DMS53 treated with DMSO at 0.1 percent for 48 hours (cell line): ENCODE measurements at regions not wholly inside any gene's neighbourhood (a gene's known extent, or its start where the extent isn't known, plus 50 kb on each side); places are given as distances from the start of the nearest gene placed in this dataset.

Experiments used
- DNase-seq: peaks from one replicate; lab custom pipeline; 2025; ENCODE audit not compliant: unreplicated experiment; lab: John Stamatoyannopoulos, UW

DNA sequence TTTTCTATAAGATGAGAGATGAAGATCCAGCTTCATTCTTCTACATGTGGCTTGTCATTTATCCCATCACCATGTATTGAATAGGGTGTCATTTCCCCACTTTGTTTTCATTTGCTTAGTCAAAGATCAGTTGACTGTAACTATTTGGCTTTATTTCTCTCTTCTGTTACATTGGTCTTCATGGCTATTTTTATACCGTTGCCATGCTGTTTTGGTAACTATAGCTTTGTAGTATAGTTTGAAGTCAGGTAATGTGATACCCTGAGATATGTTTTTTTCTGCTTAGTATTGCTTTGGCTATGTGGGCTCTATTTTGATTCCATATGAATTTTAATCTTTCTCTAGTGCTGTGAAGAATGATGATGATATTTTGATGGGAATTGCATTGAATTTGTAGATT, 514.3 kb downstream of the GBA3 start:
- no peak for DNase-seq

DNA sequence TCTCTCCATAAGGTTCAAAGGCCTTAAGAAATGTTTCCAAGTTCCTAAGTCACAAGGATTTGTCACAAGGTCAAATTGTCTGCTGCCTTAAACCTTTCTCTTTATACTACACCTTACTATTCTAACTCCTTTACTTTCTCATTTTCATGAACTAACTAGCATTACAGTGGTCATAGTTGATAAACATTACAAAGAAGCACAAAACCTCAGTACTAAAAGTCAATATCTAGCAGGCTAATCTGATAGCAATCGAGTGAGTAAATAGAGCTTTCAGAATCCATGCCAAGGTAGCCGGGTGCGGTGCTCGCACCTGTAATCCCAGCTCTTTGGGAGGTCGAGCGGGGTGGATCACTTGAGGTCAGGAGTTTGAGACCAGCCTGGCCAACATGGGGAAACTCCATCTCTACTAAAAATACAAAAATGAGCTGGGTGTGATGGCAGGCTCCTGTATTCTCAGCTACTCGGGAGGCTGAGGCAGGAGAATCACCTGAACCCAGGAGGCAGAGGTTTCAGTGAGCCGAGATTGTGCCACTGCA, 510.0 kb downstream of the GBA3 start:
- DNase-seq, result no peak

DNA sequence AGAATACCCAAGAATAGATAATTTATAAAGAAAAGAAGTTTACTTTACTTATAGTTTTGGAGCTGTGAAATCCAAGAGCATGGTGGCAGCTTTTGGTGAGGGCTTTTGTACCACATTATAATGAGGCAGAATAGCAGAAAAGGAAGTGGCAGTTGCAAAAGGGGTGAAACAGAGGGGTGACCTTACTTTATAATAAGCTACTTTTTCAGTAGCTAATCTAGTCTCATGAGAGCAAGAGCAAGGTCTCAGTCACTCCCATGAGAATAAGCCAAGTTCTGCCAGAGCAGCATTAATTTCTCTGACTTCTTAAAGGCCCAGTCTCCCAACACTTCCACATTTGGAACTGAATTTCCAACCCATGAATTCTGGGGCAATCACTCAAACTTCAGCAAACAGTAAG, 502.0 kb downstream of the GBA3 start:
- DNase-seq, result no peak

DNA sequence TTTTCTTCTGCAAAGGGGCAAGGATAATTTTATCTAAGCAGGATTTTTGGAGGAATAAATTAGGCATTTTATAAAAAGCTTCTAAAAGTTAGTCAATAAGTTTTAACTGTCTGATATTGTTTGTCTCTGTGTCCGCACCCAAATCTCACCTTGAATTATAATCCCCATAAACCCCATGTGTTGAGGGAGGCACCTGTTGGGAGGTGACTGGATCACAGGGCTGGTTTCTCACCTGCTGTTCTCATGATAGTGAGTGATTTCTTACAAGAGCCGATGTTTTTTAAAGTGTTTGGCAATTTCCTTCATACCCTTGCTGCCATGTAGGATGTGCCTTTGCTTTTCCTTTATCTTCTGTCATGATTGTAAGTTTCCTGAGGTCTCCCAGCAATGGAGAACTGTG, 481.4 kb downstream of the GBA3 start:
- no peak for DNase-seq

DNA sequence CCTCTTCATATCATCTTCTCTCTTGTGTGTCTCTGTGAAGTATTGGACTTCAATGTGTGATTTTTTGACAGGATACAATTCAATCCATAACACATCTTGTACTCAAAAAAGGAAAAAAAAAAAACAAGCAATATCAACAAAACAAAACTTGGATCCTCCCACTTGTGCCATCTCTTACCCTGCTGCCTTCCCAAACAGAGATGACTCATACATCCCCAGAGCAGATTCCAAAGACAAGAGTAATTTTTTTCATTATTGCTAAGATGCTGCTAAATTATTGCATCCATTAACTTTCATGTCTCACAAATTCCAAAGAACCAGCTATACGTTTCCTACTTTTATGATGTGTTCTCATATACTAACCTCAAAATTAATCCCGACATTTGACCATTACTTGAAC, 479.2 kb downstream of the GBA3 start:
- no peak for DNase-seq

DNA sequence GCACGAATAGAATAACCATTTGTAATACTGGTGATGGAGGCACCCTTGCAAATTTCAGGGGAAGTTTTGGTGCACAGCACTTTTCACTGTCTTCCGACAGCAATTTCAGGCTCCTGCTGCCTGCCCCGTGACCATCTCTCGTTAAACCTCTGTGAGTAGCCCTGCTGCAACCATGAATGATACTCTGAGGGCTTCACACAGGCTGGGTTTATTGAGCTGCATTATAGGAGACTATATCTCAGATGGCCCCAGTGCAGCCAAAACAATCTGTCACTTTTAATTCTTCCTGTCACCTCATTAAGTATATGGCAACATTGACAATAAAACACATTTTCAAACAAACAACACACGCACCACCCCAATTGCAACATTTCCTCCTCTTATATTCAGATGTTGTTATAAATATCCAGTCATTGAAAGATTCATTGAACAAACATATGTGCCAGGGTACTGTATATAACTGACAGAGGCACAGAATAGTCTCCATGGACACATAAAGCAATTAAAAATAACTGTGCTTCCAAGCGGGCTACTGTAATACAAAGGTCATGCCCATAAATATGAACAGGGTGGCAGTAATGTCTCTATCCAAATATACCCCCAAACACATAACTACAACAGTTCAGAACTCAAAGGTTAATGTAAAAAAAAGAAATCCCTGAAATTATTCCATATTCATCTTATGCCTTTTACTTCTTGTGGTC, 477.0 kb downstream of the GBA3 start:
- no peak for DNase-seq

DNA sequence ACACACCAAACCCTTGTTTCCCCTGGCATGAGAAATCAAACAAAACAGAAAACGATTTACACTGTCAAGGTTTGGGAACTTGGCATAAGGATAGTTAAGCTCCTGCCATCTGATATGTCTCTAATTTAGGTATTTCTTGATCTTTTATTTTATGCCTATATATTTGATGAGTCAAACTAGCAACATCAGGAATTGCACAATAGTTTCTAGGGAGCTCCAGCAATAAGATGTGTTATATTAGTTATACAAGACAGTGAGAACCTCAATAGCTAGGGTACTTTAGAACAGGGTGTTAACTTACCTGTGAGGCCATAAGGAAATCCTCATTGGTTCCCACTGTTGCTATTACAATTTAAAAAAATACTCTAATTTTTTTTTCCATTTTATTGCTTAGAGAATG, 474.2 kb downstream of the GBA3 start:
- no peak for DNase-seq

DNA sequence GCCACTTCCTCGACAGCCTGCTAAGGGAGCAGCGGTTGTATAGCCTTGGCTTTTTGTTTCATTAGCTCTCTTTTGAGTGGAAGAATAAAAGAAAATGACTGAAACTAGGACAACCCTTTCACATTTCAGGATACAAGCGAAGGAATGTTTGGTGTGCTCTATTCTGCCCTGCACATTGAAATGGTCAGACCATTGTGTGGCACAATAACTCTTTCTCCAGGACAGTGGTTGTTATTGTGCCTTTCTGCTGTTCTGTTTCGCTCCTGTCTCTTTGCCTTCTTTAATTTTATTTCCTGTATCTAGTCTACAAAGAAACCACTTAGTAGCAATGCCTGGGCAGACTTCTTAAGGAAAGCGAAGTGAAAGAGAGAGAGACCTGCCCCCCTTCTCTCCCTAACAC, 473.7 kb downstream of the GBA3 start:
- DNase-seq, result no peak

DNA sequence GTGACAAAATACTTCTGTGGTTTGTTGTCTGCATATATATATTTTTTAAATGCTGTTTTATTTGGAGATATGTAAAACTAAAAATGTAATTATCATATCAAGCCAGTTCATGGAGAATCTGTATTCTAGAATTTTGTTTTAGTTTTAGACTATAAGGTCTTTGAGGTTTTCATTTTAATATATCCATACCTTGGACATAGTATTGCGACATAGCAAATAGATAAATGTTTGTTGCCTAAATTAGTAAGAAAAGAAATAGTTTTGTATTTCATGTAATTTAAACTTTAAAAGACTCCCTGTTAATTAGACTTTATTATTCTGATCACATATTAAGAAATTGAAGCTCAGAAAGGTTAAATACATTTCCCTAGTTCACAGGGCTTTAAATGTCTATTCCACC, 472.9 kb downstream of the GBA3 start:
- no peak for DNase-seq

DNA sequence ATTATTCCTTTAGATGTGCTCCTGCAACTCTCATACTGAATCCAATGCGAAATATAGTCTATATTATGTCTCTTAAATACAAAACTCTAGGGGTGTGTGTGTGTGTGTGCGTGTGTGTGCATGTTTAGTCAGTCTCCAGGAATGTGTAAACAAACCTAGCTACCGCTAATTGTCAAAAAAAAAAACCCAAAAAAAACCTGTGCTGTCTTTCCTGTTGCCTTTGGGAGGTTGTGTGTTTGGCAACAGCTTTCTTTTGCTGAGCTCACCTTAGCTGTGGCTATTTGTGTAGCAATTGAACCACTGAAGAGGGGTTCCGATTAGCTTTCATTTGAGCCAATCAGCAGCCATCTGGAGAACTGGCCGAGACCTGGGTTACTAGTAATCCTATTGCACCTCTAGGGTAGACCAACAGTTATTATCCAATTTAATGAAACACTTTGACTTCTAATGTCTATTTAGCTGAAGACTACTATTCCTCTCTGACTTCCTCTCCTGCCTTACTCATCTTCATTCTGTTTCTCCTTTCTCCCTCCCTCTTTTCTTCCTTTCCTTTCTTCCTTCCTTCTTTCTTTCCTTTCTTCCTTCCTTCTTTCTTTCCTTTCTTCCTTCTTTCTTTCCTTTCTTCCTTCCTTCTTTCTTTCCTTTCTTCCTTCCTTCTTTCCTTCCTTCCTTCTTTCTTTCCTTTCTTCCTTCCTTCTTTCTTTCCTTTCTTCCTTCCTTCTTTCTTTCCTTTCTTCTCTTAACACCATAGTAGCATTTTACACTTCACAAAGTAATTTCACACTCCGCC, 471.1 kb downstream of the GBA3 start:
- peak; percentile 14 for DNase-seq

DNA sequence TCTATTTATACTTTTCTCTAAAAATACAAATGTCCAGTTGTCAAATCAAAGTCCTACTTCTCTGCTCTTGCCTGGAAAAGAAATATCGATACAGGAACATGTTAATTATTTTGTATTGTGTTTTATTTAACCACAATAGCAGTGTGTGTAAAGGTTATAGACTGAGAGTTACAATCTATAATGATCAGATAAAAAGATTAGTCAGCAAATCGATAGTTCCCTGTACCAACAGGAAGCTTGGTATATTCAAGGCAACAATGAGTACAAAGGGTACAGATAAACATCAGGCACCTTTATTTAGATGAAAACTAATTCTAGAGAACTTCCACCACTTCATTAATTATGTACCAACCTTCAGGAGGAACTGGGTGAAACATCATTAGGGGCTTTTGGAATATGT, 469.5 kb downstream of the GBA3 start:
- no peak for DNase-seq

DNA sequence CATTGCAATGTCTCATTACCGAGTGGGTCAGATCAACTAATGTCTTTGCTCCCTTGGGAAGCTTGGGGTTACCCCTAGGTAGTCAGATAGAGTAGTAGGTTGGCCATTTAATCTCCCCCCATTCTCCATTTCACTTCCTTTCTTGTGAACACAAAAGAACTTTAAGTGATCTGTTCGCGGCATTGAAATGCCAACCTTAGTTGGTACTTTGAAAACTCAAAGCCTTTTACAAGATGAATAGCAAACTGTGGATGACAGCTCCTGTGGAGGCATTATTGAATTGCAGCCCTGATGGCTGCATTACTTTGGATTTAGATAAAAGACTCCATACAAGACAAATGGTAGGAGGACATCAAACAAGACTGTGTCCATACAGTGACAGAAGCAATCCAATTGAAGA, 469.1 kb downstream of the GBA3 start:
- no peak for DNase-seq

DNA sequence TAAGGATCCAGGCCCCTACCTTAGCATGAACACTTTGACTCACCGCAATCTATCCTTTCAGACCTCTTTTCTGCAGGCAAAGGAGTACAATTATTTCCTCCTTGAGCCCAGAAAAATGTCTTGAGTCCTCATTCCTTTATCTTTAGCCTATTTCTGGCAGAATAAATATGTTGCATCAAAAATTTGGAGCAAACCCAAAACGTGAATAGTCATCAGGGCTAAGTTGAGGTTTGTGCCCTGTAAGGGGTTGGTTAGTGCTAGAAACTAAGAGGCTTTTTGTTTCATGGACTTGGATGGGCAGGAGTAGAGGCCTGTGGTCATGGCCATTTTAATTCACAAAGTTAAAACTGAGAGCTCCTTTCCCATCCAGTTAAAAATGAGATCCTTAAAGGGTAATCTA, 460.3 kb downstream of the GBA3 start:
- no peak for DNase-seq

DNA sequence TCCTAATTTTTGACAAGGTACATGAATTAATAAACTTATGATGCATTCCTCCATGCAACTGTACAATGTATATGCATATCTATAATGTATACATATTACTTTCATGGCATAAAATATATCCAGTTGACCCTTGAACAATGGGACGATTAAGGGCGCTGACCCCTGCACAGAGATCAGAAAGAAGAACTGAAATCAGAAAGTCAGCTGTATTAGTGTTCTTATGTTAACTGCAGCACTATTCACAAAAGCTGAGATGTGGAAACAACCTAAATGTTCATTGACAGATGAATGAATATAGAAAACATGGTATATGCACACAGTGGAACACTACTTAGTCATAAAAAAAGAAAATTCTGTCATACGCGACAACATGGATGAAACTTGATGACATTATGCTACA, 457.1 kb downstream of the GBA3 start:
- DNase-seq, result no peak

DNA sequence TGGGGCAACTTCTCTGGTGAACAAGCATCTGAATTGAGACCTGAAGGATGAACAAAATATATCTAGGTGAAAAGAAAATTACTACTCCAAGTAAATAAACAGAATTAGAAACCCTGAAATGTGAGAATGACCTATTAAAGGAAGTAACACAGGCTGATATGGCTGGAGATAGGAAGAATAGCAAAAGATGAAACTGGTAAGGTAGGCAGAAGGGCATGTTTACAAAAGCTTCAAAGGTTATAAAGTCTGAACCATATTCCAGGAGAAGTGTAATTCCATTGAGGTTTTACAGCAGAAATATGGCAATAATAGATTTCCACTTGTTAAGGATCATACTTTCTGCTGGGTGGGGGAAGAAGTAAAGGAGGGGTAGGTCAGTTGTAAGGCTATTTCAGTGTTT, 452.0 kb downstream of the GBA3 start:
- DNase-seq, result no peak

DNA sequence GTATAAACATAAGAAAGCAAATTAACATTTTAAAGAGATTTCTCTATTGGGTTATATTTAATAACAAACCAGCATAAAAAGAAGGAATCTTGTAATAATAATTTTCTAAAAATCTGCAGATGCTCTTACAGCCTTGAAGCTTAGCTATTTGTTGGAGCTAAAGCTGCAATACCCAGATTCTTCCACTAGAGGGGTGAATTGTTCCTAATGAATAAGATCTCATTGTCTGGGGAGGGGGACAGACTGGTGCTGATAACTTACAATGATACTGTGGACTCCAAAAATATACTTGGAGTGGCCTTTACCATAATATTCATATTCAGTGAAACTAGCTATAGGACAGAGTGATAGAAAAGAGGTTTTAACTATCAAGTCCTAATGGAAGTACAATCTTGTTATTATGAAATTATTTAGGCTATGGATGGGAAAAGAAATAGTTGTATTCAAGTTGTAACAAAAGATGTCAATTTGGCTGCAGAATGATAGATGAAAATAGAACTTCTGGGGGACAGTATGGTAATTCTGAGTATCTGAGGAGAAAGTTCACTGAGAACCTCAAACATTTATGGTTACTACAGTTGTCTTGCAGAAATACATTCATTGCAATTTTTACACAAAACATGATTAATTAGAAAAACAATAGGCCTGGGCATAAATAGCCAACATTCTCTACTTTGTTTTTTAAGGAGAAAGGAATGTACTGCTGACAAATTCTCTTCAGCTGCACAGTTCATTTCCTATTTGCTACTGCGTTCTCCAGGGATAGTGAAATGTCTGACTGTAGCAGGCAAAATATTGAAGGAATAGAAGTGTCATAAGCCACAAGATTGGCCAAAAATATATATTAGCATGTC, 443.3 kb downstream of the GBA3 start:
- peak; percentile 62 for DNase-seq

DNA sequence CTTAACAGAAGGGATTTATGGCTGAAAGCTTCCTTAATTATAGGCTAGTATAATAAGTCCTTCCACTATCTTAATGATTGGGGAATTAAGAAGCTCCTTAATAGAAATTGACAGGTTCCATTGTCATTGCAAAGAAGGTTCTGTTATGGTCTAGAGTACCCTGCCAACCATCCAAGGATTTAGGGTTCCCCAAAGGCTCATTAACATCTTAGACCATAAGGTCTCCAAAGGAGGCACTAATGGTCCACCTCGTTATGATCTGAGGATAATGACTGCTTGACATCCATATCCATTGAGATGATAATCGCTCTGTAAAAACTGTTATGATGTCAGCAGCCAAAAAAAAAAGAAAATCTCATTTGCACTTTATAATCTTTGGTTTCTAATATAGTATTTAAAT, 441.6 kb downstream of the GBA3 start:
- no peak for DNase-seq

DNA sequence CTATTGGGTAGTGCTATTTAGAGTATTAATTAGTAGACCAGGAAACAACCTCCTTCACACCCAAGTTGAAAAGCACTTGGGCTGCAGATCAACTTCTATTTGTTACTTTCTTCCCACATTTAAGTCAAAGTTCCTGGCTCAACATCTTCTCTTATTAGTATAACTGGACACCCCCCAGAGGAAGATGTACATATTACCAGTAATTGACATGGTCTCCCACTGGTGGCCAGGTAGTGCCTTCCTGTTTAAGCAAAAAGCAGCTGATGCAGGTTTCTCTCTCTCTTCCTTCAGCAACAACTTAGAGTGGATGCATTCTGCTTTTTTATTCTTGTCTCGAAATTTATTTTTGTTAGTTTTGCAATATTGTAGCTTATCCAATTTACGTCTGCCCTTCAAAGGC, 438.1 kb downstream of the GBA3 start:
- no peak for DNase-seq

DNA sequence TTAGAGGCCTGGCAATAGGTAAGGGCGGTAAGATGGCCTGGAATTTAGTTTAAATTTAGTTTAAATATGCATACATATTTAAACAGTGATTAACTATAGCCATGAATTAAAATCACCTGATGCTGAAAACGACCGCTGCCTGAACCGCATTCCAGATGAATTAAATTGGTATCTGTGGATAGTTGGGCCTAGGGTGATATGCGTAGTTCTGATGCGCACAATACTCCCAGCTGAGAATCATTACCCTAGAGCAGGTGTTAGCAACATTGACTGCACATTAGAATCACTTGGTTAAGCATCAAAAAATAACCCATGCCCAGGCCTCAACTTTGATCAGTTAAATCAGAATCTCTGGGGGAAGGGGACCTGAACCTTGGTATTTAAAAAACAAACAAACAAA, 432.4 kb downstream of the GBA3 start:
- DNase-seq, result no peak

DNA sequence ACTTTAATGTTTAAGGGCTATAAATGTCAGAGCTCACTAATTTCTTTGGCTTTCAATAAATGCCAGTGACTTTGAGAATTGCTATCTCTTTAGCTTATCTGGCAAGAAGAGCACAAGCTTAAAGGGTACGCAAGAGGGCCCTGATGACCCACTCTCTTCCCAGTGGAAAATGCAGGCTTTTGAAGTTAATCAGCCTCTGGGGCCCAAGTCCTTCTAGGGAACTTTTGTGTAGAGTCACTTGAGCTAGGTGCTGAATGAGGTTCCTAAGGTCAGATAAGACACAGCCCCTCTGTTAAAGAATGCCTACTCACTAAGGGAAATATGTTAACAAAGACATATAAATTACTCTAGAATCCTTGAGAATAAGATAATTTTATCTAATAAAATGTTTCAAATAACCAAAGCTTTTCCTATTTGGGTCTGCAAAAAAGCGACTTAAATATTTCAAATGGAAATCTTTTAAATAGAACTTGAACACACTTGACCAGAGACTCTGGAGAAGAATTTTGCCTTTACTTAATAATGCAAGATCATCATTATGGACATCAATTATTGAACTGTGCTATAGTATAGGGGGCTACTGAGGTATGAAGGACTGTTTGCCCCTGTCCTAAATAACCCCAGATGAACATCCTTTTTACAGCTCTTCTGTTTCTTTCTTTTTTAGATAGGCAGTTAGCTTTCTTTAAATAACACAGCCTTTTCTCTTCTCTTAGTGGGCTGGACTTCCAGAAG, 430.1 kb downstream of the GBA3 start:
- no peak for DNase-seq

DNA sequence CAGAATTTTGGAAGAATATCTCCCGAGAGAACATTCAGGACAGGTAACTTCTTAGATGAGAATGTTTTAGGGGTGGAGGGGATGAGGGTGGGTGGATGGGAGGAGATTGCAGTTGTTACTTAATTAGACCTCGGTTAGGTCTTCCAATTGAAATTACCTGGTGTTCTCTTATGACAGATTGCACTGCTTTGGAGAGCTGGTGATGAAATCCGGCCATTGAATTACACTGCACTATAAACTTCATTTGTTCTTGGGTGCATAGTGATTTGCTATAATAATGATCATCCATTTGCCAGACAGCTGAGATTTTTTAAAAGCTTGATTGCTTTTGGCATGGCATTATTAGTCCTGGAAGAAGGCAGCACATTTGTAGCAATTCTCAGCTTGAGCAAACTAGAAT, 427.6 kb downstream of the GBA3 start:
- no peak for DNase-seq
